Brain microvascular endothelial cell (primary cell): ENCODE measurements at regions not wholly inside any gene's neighbourhood (a gene's known extent, or its start where the extent isn't known, plus 50 kb on each side); places are given as distances from the start of the nearest gene placed in this dataset.

ENCODE experiments used
- DNase-seq: peaks from one replicate; pipeline ENCODE4 v3.0.0-alpha.2; 2020
- H3K27ac ChIP-seq: fragments of 250-450 bp; sonication (Bioruptor Pico); 2 replicates; pipeline ENCODE4 v1.5.1; 2020; ENCODE audit warnings: mild to moderate bottlenecking, moderate library complexity
- H3K27me3 ChIP-seq: fragments of 250-450 bp; sonication (Bioruptor Pico); replicated peaks from 2 replicates; pipeline ENCODE4 v1.5.1; 2020; ENCODE audit warnings: mild to moderate bottlenecking
- H3K36me3 ChIP-seq: fragments of 250-450 bp; sonication (Bioruptor Pico); replicated peaks from 2 replicates; pipeline ENCODE4 v1.5.1; 2020; ENCODE audit warnings: mild to moderate bottlenecking
- H3K4me3 ChIP-seq: 2 replicates; pipeline ENCODE4 v1.5.1; 2011; ENCODE audit warnings: low read depth, mild to moderate bottlenecking, control low read depth, low read length, moderate library complexity
- in situ Hi-C: cut with HindIII; loops from 2 replicates; pipeline ENCODE4 v1.10.0; 2017; ENCODE audit warnings: low sequenced_read_pairs, low pct_ligation_motif_present
- TF ChIP-seq, protein P1 (sequence below): IDR thresholded peaks from 2 replicates; pipeline ENCODE4 v1.5.1; 2011; ENCODE audit warnings: low read depth, mild to moderate bottlenecking, moderate library complexity, low read length, control low read depth, inconsistent platforms; ENCODE audit errors: missing control alignments

DNA sequence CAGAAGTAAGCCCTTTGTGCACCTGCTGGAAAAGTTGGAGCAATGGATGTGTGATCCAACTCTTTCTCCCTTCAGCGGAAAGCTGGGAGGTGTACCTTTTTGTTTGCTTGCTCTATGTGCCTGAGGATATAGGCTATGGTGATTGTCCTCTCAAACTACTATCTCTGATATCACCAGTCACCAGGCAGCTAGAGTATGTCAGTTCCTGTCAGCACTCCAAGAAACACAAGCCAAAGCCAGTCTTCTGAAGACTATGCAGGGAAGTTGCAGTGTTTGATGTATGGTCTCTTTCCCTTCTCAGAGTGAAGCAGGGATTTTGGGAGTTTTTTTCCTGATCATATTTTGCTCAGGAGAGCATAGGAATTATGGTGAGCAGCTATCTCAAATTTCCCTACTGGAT is 146.4 kb downstream of the PTH2R start:
- no peak overlapping the region for H3K4me3 ChIP-seq
- no peak for DNase-seq
- no peaks in the 10 kb centered on the region for H3K27me3 ChIP-seq
- no peak overlapping the region for H3K27ac ChIP-seq
- TF ChIP-seq, protein P1, sequence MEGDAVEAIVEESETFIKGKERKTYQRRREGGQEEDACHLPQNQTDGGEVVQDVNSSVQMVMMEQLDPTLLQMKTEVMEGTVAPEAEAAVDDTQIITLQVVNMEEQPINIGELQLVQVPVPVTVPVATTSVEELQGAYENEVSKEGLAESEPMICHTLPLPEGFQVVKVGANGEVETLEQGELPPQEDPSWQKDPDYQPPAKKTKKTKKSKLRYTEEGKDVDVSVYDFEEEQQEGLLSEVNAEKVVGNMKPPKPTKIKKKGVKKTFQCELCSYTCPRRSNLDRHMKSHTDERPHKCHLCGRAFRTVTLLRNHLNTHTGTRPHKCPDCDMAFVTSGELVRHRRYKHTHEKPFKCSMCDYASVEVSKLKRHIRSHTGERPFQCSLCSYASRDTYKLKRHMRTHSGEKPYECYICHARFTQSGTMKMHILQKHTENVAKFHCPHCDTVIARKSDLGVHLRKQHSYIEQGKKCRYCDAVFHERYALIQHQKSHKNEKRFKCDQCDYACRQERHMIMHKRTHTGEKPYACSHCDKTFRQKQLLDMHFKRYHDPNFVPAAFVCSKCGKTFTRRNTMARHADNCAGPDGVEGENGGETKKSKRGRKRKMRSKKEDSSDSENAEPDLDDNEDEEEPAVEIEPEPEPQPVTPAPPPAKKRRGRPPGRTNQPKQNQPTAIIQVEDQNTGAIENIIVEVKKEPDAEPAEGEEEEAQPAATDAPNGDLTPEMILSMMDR: no peak
- H3K36me3 ChIP-seq: no peaks in the 10 kb centered on the region
- in situ Hi-C loops: no loop called here

DNA sequence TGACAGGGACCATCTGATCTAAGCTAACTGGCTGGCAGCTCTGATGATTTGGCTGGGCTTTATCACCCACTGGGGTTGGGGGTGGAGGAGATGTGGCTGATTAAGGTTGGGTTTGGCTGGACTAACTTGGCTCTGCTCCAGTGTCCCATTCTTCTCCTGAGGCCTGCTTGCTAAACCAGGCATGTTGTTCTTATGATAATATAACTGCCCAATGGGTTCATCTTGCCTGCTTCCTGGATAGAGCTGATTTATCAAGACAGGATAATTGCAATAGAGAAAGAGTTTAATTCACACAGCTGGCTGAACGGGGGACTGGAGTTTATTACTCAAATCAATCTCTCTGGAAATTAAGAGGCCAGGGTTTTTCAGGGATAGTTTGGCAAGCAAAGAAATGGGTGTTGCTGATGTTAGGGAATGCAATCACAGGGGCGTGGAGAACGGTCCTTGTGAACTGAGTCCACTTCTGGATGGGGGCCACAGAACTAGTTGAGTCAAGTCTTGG is 150.4 kb downstream of the PTH2R start:
- DNase-seq: no peak
- Histone ChIP-seq H3K4me3 (no peak overlapping the region), H3K27me3 (no peaks in the 10 kb centered on the region), H3K27ac (no peak overlapping the region), H3K36me3 (no peaks in the 10 kb centered on the region)
- TF ChIP-seq, protein P1: no peak
- in situ Hi-C loops: no loop called here

DNA sequence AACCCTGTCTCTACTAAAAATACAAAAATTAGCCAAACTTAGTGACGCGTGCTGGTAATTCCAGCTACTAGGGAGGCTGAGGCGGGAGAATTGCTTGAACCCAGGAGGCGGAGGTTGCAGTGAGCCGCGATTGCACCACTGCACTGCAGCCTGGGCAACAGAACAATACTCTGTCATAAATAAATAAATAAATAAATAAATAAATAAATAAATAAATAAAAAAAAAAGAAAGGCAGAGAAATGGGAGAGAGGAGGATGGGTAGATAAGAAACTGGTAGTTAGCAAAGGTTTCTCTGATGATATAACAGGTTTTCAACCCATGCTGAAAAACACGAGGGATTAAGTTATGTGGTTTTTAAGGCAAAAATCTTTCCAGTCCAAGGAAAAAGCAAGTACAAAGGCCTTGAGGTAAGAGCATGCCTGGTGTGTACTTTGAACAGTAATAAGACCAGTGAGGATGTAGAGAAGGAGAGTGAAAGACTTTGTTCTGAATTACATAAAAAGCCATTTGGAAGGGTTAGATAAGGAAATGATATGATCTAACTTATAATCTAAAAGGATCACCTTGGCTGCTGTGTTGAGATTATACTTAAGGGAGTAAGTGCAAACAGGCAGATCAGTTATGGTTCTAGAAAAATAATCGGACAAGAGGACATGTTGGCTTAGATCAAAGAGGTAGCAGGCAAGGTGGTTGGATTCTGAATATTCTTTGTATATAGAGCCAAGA is 159.3 kb downstream of the PTH2R start:
- no peak for DNase-seq
- H3K4me3 ChIP-seq: no peak overlapping the region
- TF ChIP-seq, protein P1: no peak
- no peaks in the 10 kb centered on the region for H3K36me3 ChIP-seq
- in situ Hi-C loops: no loop called here
- no peak overlapping the region for H3K27ac ChIP-seq
- H3K27me3 ChIP-seq: no peaks in the 10 kb centered on the region

DNA sequence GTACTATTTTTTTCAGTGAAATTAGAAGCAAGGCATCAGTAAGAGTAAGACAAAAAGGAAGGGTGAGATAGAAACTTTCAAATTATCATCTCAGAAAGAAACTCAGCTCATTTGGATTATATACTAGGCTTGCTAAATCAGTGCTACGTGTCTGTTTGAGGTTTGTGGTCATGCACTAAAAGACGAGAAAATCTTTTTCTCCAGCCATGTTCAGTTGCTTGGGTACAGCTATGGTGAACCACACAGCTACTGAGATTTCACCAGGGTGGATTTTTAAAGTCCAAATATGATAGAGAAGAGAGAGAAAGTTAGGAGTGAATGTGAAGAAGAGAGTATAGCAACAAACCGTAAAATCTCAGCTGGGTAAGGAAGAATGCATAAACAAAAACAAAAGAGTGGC is 161.6 kb downstream of the PTH2R start:
- Histone ChIP-seq H3K27me3 (no peaks in the 10 kb centered on the region), H3K36me3 (no peaks in the 10 kb centered on the region), H3K4me3 (no peak overlapping the region), H3K27ac (no peak overlapping the region)
- no peak for DNase-seq
- TF ChIP-seq, protein P1: no peak
- in situ Hi-C loops: no loop called here

DNA sequence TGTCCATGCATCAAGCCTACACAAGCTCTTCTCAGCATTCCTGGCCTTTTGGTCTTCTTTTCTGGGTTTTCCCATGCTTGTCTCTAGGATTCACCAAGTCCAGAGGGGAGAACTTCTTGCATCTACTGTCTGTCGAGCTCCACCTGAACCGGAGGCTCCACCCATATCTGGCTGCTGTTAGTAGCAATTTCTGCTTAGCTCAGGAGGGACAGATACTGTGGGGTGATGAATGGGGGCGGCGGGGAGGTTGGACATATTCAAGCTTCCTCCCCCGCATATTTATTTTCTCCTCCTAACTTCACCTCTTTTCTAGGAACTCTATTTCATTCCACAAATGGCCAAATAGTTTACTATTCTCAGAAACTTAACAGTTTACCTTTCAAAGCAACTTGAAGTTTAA is 163.5 kb downstream of the PTH2R start:
- Histone ChIP-seq H3K27ac (no peak overlapping the region), H3K27me3 (no peaks in the 10 kb centered on the region), H3K36me3 (no peaks in the 10 kb centered on the region), H3K4me3 (no peak overlapping the region)
- TF ChIP-seq, protein P1: no peak
- in situ Hi-C loops: no loop called here
- no peak for DNase-seq
